IPS DF 6.9 (cell line): ENCODE measurements at regions not wholly inside any gene's neighbourhood (a gene's known extent, or its start where the extent isn't known, plus 50 kb on each side); places are given as distances from the start of the nearest gene placed in this dataset.

Experiments
- DNase-seq: peaks from one replicate; pipeline ENCODE4 v3.0.0-alpha.2; 2013; ENCODE audit warnings: low read depth, low spot score
- H3K27ac ChIP-seq: one replicate; pipeline ENCODE4 v1.5.1; 2013; ENCODE audit warnings: low read length, control low read depth
- H3K27me3 ChIP-seq: 2 replicates; pipeline ENCODE4 v1.6.1; 2013; ENCODE audit warnings: mild to moderate bottlenecking, low read length; ENCODE audit not compliant: control insufficient read depth, insufficient read depth
- H3K36me3 ChIP-seq: 2 replicates; pipeline ENCODE4 v1.6.1; 2013; ENCODE audit warnings: low read length; ENCODE audit not compliant: control insufficient read depth, insufficient read depth
- H3K4me1 ChIP-seq: 2 replicates; pipeline ENCODE4 v1.6.1; 2013; ENCODE audit warnings: low read length; ENCODE audit not compliant: control insufficient read depth, insufficient read depth
- H3K4me3 ChIP-seq: 2 replicates; pipeline ENCODE4 v1.5.1; 2013; ENCODE audit warnings: mild to moderate bottlenecking, low read length
- H3K9me3 ChIP-seq: 2 replicates; pipeline ENCODE4 v1.6.1; 2013; ENCODE audit warnings: low read length, inconsistent platforms; ENCODE audit not compliant: control insufficient read depth, insufficient read depth
- WGBS: extraction: QIAGEN DNeasy Blood & Tissue Kit; methylation state at CpG from one replicate; pipeline ENCODE4 v1.1.7; 2013; ENCODE audit warnings: mixed read lengths, missing lambda C conversion rate; ENCODE audit not compliant: insufficient read length, insufficient coverage; 5-methylcytosine and 5-hydroxymethylcytosine counted together

- Histone ChIP-seq H3K36me3 (no peaks in the 10 kb centered on the region), H3K27ac (no peak overlapping the region)
Observed at GRCh38 chrX:40304115-40304514, 206.4 kb upstream of the BCOR start.

GRCh38 chrX:40303256-40304077 lies 205.7 kb upstream of the BCOR start:
- no peaks in the 10 kb centered on the region for H3K27me3 ChIP-seq
- no peaks in the 10 kb centered on the region for H3K9me3 ChIP-seq
- no peak overlapping the region for H3K4me3 ChIP-seq
- no CpG with 5 or more reads among the region's 4 CpGs for whole genome bisulfite sequencing
- H3K27ac ChIP-seq, result no peak overlapping the region
- H3K36me3 ChIP-seq, result no peaks in the 10 kb centered on the region
- no peak for DNase-seq
- H3K4me1 ChIP-seq, result peaks cover 2% of the 10 kb centered on the region; the same call in 1 of the 2 replicates

More at GRCh38 chrX:40304115-40304514, 206.4 kb upstream of the BCOR start:
- no CpG with 5 or more reads among the region's 2 CpGs for whole genome bisulfite sequencing
- Histone ChIP-seq H3K4me3 (no peak overlapping the region), H3K9me3 (no peaks in the 10 kb centered on the region), H3K4me1 (no peaks in the 10 kb centered on the region), H3K27me3 (no peaks in the 10 kb centered on the region)
- DNase-seq, result no peak

- DNase-seq, result no peak
- WGBS, result no CpG with 5 or more reads among the region's 15 CpGs
- H3K4me3 ChIP-seq, result no peak overlapping the region
- no peaks in the 10 kb centered on the region for H3K9me3 ChIP-seq
- H3K27me3 ChIP-seq, result no peaks in the 10 kb centered on the region
- no peaks in the 10 kb centered on the region for H3K36me3 ChIP-seq
- peaks cover 2% of the 10 kb centered on the region; the same call in 1 of the 2 replicates for H3K4me1 ChIP-seq
- no peak overlapping the region for H3K27ac ChIP-seq
Observed at GRCh38 chrX:40300286-40300890, 202.6 kb upstream of the BCOR start.

DNA sequence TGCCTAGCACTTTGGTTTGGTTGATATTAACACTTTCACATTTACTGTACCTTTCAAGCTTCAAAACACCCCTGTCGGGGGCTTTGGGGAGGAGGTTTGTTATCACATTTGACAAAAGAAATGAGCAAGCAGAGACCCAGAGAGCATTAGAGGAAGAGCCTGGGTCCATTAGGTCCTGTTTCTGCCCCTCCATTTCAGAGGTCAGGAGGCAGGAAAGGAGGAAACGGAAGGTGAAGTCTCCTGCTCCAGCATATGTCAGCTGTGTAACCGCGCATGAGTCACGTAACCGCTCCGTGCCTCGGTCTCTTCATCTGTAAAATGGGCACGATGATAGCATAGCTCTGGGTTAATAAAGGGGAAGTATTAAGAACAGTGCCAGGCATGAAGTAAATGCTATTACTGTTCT lies 201.9 kb upstream of the BCOR start:
- WGBS, result no CpG with 5 or more reads among the region's 9 CpGs
- no peak for DNase-seq
- Histone ChIP-seq H3K4me3 (no peak overlapping the region), H3K27me3 (no peaks in the 10 kb centered on the region), H3K27ac (no peak overlapping the region), H3K36me3 (no peaks in the 10 kb centered on the region), H3K4me1 (peaks cover 2% of the 10 kb centered on the region; the same call in 1 of the 2 replicates), H3K9me3 (no peaks in the 10 kb centered on the region)

DNA sequence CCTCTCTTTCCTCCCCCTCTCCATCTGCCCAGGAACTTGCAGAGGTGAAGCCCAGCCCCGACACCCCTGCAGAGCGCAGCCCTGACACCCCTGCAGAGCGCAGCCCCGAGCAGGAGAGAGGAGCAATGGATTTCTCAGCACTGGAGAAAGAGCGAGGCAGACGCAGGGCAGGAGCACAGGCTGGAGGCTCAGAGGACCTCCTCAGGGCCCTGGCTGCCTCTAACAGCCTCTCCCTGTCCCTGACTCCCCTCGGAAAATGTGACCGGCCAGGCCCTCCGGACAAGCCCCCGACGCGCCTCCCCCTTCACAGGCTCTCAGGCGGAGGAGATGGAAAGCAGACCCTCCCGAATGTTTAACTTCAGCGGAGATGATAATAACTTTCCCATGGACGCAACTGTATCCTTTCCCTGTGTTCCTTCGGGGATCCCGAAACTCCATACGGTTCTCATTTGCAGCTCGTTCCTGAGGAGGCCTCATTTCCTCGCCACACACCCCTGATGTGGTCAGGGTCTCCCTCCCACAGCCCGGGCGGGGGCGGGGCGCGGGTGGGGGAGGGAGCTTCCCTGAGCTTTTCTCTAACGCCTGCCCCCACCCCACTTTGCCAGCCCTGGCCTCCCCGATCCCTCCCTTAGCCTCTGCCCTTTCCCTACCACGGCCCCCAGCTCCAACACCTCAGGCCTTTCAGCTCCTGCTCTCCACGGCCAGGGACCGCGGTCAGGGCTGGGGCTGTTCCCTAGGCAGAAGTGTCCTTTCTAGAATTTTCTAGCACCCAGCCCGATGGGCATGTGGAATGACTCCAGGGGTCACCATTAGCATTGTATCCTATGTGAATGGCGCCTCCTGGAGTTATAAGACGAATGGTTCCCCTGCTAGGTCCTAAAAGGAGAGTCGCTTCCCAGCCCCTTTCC lies 201.1 kb upstream of the BCOR start:
- Histone ChIP-seq H3K9me3 (no peaks in the 10 kb centered on the region), H3K4me3 (no peak overlapping the region), H3K27me3 (no peaks in the 10 kb centered on the region), H3K4me1 (peaks cover 2% of the 10 kb centered on the region; the same call in 1 of the 2 replicates), H3K27ac (no peak overlapping the region), H3K36me3 (no peaks in the 10 kb centered on the region)
- no CpG with 5 or more reads among the region's 36 CpGs for WGBS
- no peak for DNase-seq

- Histone ChIP-seq H3K27ac (no peak overlapping the region), H3K36me3 (no peaks in the 10 kb centered on the region), H3K27me3 (no peaks in the 10 kb centered on the region), H3K9me3 (no peaks in the 10 kb centered on the region), H3K4me3 (no peak overlapping the region), H3K4me1 (peaks cover 2% of the 10 kb centered on the region; the same call in 1 of the 2 replicates)
- no CpG with 5 or more reads among the region's 7 CpGs for WGBS
- DNase-seq, result no peak
Observed at GRCh38 chrX:40298069-40298468, 200.3 kb upstream of the BCOR start.

DNA sequence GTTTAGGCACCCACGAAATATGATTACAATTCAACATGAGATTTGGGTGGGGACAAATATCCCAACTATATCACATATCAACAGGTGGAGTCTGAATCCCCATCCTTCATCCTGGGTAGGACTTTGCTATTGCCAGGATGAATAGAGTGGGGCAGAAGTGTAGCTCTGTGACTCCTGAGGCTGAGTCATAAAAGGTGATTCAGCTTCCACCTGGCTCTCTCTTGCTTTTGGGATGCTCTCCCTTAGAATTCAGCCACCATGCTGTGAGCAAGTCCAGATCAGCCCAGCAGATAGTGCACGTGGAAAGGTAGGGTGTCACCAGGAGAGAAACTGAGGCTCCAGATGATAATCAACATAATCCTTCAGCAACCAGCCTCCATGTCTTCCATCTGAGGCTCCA lies 193.8 kb upstream of the BCOR start:
- Histone ChIP-seq H3K4me1 (no peaks in the 10 kb centered on the region), H3K4me3 (no peak overlapping the region), H3K9me3 (no peaks in the 10 kb centered on the region), H3K36me3 (no peaks in the 10 kb centered on the region), H3K27ac (no peak overlapping the region), H3K27me3 (no peaks in the 10 kb centered on the region)
- no peak for DNase-seq
- WGBS, result no CpG with 5 or more reads among the region's 2 CpGs

- Histone ChIP-seq H3K9me3 (no peaks in the 10 kb centered on the region), H3K4me1 (no peaks in the 10 kb centered on the region), H3K36me3 (no peaks in the 10 kb centered on the region), H3K27me3 (no peaks in the 10 kb centered on the region), H3K4me3 (no peak overlapping the region), H3K27ac (no peak overlapping the region)
- DNase-seq, result no peak
- WGBS, result no CpG with 5 or more reads among the region's 7 CpGs
Observed at GRCh38 chrX:40290517-40290916, 192.8 kb upstream of the BCOR start.

- Histone ChIP-seq H3K9me3 (no peaks in the 10 kb centered on the region), H3K36me3 (no peaks in the 10 kb centered on the region), H3K27me3 (no peaks in the 10 kb centered on the region), H3K4me3 (no peak overlapping the region), H3K27ac (no peak overlapping the region), H3K4me1 (no peaks in the 10 kb centered on the region)
- DNase-seq, result no peak
- no CpG with 5 or more reads among the region's 2 CpGs for WGBS
Observed at GRCh38 chrX:40285876-40286275, 188.1 kb upstream of the BCOR start.

DNA sequence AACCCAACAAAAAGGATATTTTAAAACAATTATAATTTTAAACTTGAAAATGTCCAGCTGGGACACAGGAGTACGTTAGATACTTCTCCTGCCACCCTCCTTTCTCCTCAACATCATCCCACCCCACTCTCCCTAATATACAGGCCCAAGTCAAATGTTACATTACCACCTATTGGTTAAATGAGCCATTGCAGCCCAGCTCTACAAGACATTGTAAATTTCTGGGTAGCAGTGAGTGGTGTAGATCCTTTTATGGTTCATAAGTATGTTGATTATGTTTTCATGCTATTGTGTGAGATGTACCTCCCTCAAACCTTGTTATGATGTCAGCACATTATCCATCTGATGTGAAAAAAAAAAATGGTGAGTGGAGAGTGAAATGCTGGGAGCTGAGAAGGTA lies 187.1 kb upstream of the BCOR start:
- WGBS, result no CpG with 5 or more reads among the region's 1 CpG
- Histone ChIP-seq H3K4me1 (no peaks in the 10 kb centered on the region), H3K27me3 (no peaks in the 10 kb centered on the region), H3K9me3 (no peaks in the 10 kb centered on the region), H3K4me3 (no peak overlapping the region), H3K27ac (no peak overlapping the region), H3K36me3 (no peaks in the 10 kb centered on the region)
- no peak for DNase-seq
